Transverse colon (tissue), 4 donors: ENCODE measurements at regions not wholly inside any gene's neighbourhood (a gene's known extent, or its start where the extent isn't known, plus 50 kb on each side); places are given as distances from the start of the nearest gene placed in this dataset.

ENCODE experiments used
- DNase-seq: peaks from one replicate; pipeline ENCODE4 v3.0.0-alpha.2; 2019
- H3K27ac ChIP-seq, 4 donors: fragments of 200-600 bp; sonication (generic); 2 replicates each; pipeline ENCODE4 v1.5.1; 2016 to 2018; ENCODE audit warnings: inconsistent platforms in 4 of 4
- H3K27me3 ChIP-seq: fragments of 200-600 bp; sonication (generic); 2 replicates; pipeline ENCODE4 v1.5.1; 2017; ENCODE audit warnings: inconsistent platforms
- H3K36me3 ChIP-seq, 4 donors: fragments of 200-600 bp; sonication (generic); 2 replicates each; pipeline ENCODE4 v1.5.1; 2017 to 2019; ENCODE audit warnings: inconsistent platforms in 4 of 4
- H3K4me1 ChIP-seq, 4 donors: fragments of 200-600 bp; sonication (generic); 2 replicates each; pipeline ENCODE4 v1.5.1; 2017 to 2020; ENCODE audit warnings: inconsistent platforms in 4 of 4
- H3K4me3 ChIP-seq, 4 donors: fragments of 200-600 bp; sonication (generic); 1 replicate in 1 of 4; 2 replicates in 3 of 4; pipeline versions ENCODE4 v1.5.1 to v1.6.1; 2017 to 2019; ENCODE audit warnings: inconsistent platforms in 4 of 4
- H3K9me3 ChIP-seq, 2 donors: fragments of 200-600 bp; sonication (generic); 2 replicates each; pipeline ENCODE4 v1.5.1; 2017 to 2019; ENCODE audit warnings: inconsistent platforms in 2 of 2
- EP300 ChIP-seq: sonication (generic); formaldehyde crosslinking; IDR thresholded peaks from one replicate; pipeline ENCODE4 v1.6.1; 2017; ENCODE audit warnings: antibody characterized with exemption, low read depth
- POLR2A ChIP-seq: fragments of 450-650 bp; IDR thresholded peaks from one replicate; pipeline ENCODE4 v1.6.1; 2016; ENCODE audit warnings: antibody characterized with exemption, mild to moderate bottlenecking, moderate library complexity
- POLR2AphosphoS5 ChIP-seq, 3 donors: sonication (generic); formaldehyde crosslinking; IDR thresholded peaks; one replicate each; pipeline ENCODE4 v1.6.1; 2016; ENCODE audit warnings: antibody characterized with exemption in 3 of 3
- WGBS, 2 donors: methylation state at CpG; one replicate each; pipeline ENCODE4 v1.1.5; 2018; ENCODE audit warnings: low coverage in 1 of 2; 5-methylcytosine and 5-hydroxymethylcytosine counted together
- in situ Hi-C, 4 donors: fragments of 200-750 bp; cut with MboI; loops; one replicate each; pipeline versions ENCODE4 v1.15.0 to v1.15.1; 2017; ENCODE audit warnings: low sequenced_read_pairs in 3 of 4, low pct_ligation_motif_present in 1 of 4, low pct_unique_long_range_greater_than_20kb in 1 of 4
- intact Hi-C: fragments of 100-400 bp; cut with DNase I; formaldehyde crosslinking; loops from one replicate; pipeline ENCODE4 v1.15.1; 2023; ENCODE audit warnings: low total_unique reads
- TF ChIP-seq, protein P1 (sequence below), 5 experiments: fragments of 200-600 bp in 3 of 5; fragments of 450-650 bp in 2 of 5; sonication (generic) in 3 of 5; IDR thresholded peaks; 1 replicate in 2 of 5; 2 replicates in 3 of 5; pipeline ENCODE4 v1.5.1; 2016 to 2017; ENCODE audit warnings: antibody characterized with exemption in 5 of 5, inconsistent platforms in 3 of 5, mild to moderate bottlenecking in 2 of 5, moderate library complexity in 1 of 5

DNA sequence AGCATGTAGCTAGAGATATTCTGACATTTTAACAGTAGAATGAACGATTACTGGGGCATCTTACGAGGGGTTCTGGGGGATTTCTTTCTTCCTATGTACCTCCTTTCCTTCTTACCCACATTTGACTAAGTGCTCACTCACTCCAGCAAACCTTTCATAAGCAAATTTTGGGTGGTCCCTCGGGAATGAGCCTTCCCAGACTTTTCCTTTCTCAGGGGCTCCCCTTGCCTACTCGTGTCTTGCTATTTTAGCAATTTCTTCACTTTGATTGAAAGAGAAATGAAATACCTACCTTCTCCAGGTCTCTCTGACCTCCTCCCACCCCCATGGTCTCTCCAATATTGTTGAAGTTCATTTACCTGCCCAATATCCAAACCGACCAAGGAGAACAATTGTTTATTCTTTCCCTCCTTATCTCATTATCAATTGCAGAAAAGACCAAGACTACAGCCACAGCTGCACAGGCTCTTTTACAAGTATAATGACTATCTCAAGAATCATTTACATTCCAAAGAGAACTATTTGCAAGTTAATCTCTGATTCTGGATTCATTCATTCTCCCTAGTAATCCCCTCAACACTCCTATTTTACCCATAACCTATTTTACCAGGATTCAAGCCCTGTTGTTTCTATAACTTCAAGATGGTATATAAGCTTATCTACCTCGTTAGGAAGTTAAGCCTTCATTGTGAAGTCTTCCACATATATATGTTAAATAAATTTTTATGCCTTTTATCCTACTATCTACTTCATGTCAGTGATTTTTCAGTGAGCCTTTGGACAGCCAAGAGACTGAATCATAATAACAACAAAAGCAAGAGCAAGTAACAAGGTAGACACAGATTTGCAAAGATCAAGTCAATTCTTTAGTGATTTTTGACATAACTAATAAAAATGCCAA lies 480.6 kb downstream of the IPMK start:
- H3K27me3 ChIP-seq, result no peaks in the 10 kb centered on the region
- H3K9me3 ChIP-seq, result no peaks in the 10 kb centered on the region
- H3K4me1 ChIP-seq, result no peaks in the 10 kb centered on the region
- no peak for TF ChIP-seq POLR2A
- TF ChIP-seq POLR2AphosphoS5 (IDR thresholded peaks at IDR 0.05), result no peak
- TF ChIP-seq EP300, result no peak
- TF ChIP-seq, protein P1, sequence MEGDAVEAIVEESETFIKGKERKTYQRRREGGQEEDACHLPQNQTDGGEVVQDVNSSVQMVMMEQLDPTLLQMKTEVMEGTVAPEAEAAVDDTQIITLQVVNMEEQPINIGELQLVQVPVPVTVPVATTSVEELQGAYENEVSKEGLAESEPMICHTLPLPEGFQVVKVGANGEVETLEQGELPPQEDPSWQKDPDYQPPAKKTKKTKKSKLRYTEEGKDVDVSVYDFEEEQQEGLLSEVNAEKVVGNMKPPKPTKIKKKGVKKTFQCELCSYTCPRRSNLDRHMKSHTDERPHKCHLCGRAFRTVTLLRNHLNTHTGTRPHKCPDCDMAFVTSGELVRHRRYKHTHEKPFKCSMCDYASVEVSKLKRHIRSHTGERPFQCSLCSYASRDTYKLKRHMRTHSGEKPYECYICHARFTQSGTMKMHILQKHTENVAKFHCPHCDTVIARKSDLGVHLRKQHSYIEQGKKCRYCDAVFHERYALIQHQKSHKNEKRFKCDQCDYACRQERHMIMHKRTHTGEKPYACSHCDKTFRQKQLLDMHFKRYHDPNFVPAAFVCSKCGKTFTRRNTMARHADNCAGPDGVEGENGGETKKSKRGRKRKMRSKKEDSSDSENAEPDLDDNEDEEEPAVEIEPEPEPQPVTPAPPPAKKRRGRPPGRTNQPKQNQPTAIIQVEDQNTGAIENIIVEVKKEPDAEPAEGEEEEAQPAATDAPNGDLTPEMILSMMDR (IDR thresholded peaks at IDR 0.05), result no peak
- H3K27ac ChIP-seq, result no peak overlapping the region
- no peaks in the 10 kb centered on the region for H3K36me3 ChIP-seq
- WGBS, 2 donors, result 22 to 38% methylated on average over 5 to 6 of the region's 6 CpGs
- intact Hi-C loops (no loop called here), in situ Hi-C loops (no loop called here)
- no peak for DNase-seq
- H3K4me3 ChIP-seq, result no peak overlapping the region

DNA sequence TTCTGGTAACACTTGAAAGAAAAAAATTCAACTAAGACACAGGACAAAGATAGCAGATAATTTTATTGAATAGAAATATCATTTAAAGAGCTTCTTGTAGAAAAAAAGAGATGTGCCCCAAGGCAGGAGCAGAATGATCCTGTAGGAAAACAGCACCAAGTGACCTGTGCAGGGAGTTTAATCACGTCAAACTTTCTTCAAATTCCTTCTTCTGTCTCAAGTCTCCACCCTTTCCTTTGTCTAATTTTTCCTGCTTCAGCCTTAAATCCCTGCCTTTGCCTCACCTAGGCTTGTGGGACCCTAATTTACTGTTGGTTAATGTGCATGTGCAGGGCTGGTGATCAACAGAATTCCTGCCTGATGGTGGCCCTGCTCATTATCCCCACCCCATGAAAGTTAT lies 481.4 kb downstream of the IPMK start:
- Histone ChIP-seq H3K27me3 (no peaks in the 10 kb centered on the region), H3K9me3 (no peaks in the 10 kb centered on the region), H3K4me1 (no peaks in the 10 kb centered on the region), H3K36me3 (no peaks in the 10 kb centered on the region), H3K27ac (no peak overlapping the region), H3K4me3 (no peak overlapping the region)
- intact Hi-C loops (no loop called here), in situ Hi-C loops (no loop called here)
- TF ChIP-seq EP300, result no peak
- TF ChIP-seq, protein P1 (IDR thresholded peaks at IDR 0.05), result no peak
- TF ChIP-seq POLR2A, result no peak
- TF ChIP-seq POLR2AphosphoS5 (IDR thresholded peaks at IDR 0.05), result no peak
- DNase-seq, result no peak
- WGBS, 2 donors, result 30 to 33% methylated on average over 1 of the region's 1 CpG

DNA sequence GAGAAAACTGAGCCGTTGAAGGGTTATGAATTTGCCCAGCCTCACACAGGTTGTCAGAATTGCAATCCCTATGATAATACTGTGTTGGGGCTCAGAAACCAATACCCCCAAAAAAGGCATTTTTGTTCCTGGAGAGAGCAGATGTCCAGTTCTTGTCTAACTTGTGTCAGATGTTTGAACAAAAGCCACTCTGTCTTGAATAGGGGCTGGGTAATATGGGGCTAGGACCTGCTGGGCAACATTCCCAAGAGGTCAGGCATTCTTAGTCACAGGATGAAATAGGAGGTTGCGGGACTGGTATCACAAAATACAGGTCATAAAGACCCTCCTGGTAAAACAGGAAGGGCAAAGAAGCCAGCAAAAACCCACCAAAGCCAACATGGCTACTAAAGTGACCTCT lies 482.1 kb downstream of the IPMK start:
- in situ Hi-C loops, result no loop called here
- no peaks in the 10 kb centered on the region for H3K27me3 ChIP-seq
- H3K27ac ChIP-seq, result no peak overlapping the region
- intact Hi-C loops, result no loop called here
- H3K36me3 ChIP-seq, result no peaks in the 10 kb centered on the region
- no peak for DNase-seq
- WGBS, 2 donors, result 80 to 91% methylated on average over 1 to 2 of the region's 2 CpGs
- H3K4me1 ChIP-seq, result no peaks in the 10 kb centered on the region
- no peaks in the 10 kb centered on the region for H3K9me3 ChIP-seq
- no peak for TF ChIP-seq EP300
- TF ChIP-seq, protein P1 (IDR thresholded peaks at IDR 0.05), result no peak
- TF ChIP-seq POLR2AphosphoS5 (IDR thresholded peaks at IDR 0.05), result no peak
- no peak for TF ChIP-seq POLR2A
- H3K4me3 ChIP-seq, result no peak overlapping the region

DNA sequence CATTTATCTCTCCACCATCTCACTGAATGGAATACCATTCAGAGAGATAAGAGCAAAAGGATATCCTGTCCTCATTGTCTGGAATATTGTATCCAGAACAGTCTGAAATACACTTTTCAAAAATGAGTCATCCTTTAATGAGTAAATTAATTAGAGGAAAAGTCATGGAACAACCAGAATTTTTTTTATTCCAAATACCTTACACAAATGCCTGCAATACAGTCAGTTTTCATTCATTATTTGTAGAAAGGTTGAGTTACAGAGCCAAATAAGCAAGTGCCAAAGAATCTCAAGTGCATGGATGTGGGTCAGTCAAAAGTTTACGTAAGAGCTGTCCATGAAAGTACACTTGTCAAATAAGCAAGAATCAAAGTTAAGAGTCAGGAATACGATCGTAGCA lies 482.6 kb downstream of the IPMK start:
- Histone ChIP-seq H3K9me3 (no peaks in the 10 kb centered on the region), H3K4me3 (no peak overlapping the region), H3K4me1 (no peaks in the 10 kb centered on the region), H3K36me3 (no peaks in the 10 kb centered on the region), H3K27ac (no peak overlapping the region), H3K27me3 (no peaks in the 10 kb centered on the region)
- TF ChIP-seq POLR2A (no peak), POLR2AphosphoS5 (IDR thresholded peaks at IDR 0.05) (no peak), EP300 (no peak)
- TF ChIP-seq, protein P1 (IDR thresholded peaks at IDR 0.05), result no peak
- in situ Hi-C loops, result no loop called here
- intact Hi-C loops, result no loop called here
- no peak for DNase-seq
- WGBS, 2 donors, result 77 to 87% methylated on average over 3 of the region's 3 CpGs
